Psoas muscle (tissue), 7 donors: ENCODE measurements at regions not wholly inside any gene's neighbourhood (a gene's known extent, or its start where the extent isn't known, plus 50 kb on each side); places are given as distances from the start of the nearest gene placed in this dataset.
"Not testable (repeated sequence)": the region's sequence is repeated elsewhere in the genome, so short reads cannot be mapped to it uniquely, and the experiment has no call there.

Experiments used
- ATAC-seq, 4 donors: fragments of 200-7000 bp; cut with Tn5 transposase; one replicate each; pipeline ENCODE4 v1.9.1; 2020; ENCODE audit warnings: moderate library complexity in 3 of 4, mild to moderate bottlenecking in 2 of 4
- DNase-seq, 2 donors: peaks; one replicate each; pipeline ENCODE4 v3.0.0-alpha.2; 2020
- H3K27ac ChIP-seq: fragments of 200-600 bp; one replicate; pipeline ENCODE4 v1.8.0; 2022
- H3K27me3 ChIP-seq, 3 donors: fragments of 200-600 bp in 1 of 3; one replicate each; pipeline versions ENCODE4 v1.6.1 to v1.8.0; 2013 to 2022; ENCODE audit warnings: low read length in 2 of 3, mild to moderate bottlenecking in 2 of 3, moderate library complexity in 1 of 3; ENCODE audit not compliant: insufficient read depth in 3 of 3
- H3K36me3 ChIP-seq, 2 donors: fragments of 200-600 bp in 1 of 2; one replicate each; pipeline versions ENCODE4 v1.6.1 to v1.8.0; 2013 to 2022; ENCODE audit warnings: low read depth in 1 of 2, mild to moderate bottlenecking in 1 of 2, moderate library complexity in 1 of 2; ENCODE audit not compliant: insufficient read depth in 1 of 2
- H3K4me1 ChIP-seq: fragments of 200-600 bp; one replicate; pipeline ENCODE4 v1.8.0; 2022
- H3K4me3 ChIP-seq: fragments of 200-600 bp; one replicate; pipeline ENCODE4 v1.8.0; 2022; ENCODE audit warnings: mild to moderate bottlenecking
- H3K9me3 ChIP-seq: fragments of 200-600 bp; one replicate; pipeline ENCODE4 v1.8.0; 2022
- WGBS, 3 donors: extraction: QIAGEN DNeasy Blood & Tissue Kit; methylation state at CpG; one replicate each; pipeline versions ENCODE4 v1.1.6 to v1.1.7; 2013; 5-methylcytosine and 5-hydroxymethylcytosine counted together
- intact Hi-C, 2 donors: fragments of 100-400 bp; cut with DNase I; formaldehyde crosslinking; loops; one replicate each; pipeline versions ENCODE4 v1.11.0 to v1.14.2; 2022
- TF ChIP-seq, protein P1 (sequence below): fragments of 200-600 bp; IDR thresholded peaks from one replicate; pipeline ENCODE4 v1.8.0; 2022; ENCODE audit warnings: antibody characterized with exemption
- donor health status: healthy with polysubstance abuse.
- donor health status: DM: no; HTN: no; CAD: no; lungs with moderate emphysema.
- donor health status: Bipolar disorder and iron deficiency.
- donor health status: healthy.
- donor health status: DM: yes; HTN: yes; CAD: no.
- donor health status: DM: no; HTN: no; CAD: no.
- donor health status: DM: yes; HTN: yes; CAD: no.

GRCh38 chr9:33722359-33722675, 73.0 kb upstream of the PRSS3 start:
- Histone ChIP-seq H3K4me3 (no peak overlapping the region), H3K27ac (no peak overlapping the region), H3K27me3 (no peaks in the 10 kb centered on the region), H3K9me3 (no peaks in the 10 kb centered on the region), H3K4me1 (peaks cover 4% of the 10 kb centered on the region), H3K36me3 (no peaks in the 10 kb centered on the region)
- TF ChIP-seq, protein P1, sequence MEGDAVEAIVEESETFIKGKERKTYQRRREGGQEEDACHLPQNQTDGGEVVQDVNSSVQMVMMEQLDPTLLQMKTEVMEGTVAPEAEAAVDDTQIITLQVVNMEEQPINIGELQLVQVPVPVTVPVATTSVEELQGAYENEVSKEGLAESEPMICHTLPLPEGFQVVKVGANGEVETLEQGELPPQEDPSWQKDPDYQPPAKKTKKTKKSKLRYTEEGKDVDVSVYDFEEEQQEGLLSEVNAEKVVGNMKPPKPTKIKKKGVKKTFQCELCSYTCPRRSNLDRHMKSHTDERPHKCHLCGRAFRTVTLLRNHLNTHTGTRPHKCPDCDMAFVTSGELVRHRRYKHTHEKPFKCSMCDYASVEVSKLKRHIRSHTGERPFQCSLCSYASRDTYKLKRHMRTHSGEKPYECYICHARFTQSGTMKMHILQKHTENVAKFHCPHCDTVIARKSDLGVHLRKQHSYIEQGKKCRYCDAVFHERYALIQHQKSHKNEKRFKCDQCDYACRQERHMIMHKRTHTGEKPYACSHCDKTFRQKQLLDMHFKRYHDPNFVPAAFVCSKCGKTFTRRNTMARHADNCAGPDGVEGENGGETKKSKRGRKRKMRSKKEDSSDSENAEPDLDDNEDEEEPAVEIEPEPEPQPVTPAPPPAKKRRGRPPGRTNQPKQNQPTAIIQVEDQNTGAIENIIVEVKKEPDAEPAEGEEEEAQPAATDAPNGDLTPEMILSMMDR: no peak
- 54 to 60% (median 54%) methylated on average over 5 of the region's 5 CpGs for WGBS, 3 donors
- DNase-seq: no peak
- ATAC-seq: peak in 1 of 4 donors; percentile 10
- intact Hi-C loops: loop anchor here (1.0 kb wide), 1 partner anchor 98 kb away; no protein-coding TSS in a partner anchor

DNA sequence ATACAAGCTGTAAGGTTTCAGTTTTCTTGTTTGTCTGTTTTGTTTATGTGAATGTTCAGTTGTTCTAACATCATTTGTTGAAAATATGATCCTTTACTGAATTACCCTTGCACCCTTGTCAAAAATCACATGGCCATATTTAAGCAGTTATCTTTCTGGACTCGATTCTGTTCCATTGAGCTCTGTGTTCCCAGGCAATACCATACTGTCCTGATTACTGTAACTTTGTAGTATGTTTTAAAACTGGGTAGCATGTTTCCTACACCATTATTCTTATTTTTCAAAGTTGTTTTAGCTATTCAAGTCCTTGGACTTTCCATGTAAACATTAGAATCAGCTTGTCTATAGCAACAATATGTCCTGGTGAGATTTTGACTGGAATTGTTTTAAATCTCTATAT, 66.7 kb upstream of the PRSS3 start:
- H3K4me1 ChIP-seq: no peaks in the 10 kb centered on the region
- TF ChIP-seq, protein P1: no peak
- whole genome bisulfite sequencing, 3 donors: 75 to 86% (median 85%) methylated on average over 1 of the region's 1 CpG
- H3K27ac ChIP-seq: no peak overlapping the region
- ATAC-seq (no peak), DNase-seq (no peak)
- H3K9me3 ChIP-seq: peaks cover 4% of the 10 kb centered on the region
- intact Hi-C loops: no loop called here
- no peaks in the 10 kb centered on the region for H3K36me3 ChIP-seq
- H3K27me3 ChIP-seq: no peaks in the 10 kb centered on the region
- H3K4me3 ChIP-seq: no peak overlapping the region

DNA sequence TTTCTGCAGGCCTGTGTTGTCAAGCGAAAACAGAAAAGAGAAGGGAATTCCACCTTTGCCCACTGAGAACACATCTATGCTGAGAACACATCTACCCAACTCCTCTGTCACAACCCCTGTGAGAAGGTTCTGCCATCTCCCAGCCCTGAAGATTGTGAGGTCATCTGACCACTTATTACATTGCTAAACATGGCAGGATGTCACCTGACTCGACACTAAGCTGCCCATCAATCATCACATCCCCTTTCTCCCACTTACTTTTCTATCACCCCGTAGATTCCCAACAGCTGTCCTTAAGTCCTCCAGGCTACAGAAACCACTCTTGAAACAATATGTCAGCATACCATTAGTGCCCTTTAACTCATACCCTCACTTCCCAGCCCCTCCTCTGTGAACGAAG, 64.2 kb upstream of the PRSS3 start:
- intact Hi-C loops: no loop called here
- 45 to 53% (median 49%) methylated on average over 4 of the region's 4 CpGs for WGBS, 3 donors
- no peak overlapping the region for H3K27ac ChIP-seq
- no peaks in the 10 kb centered on the region for H3K36me3 ChIP-seq
- TF ChIP-seq, protein P1: no peak
- no peaks in the 10 kb centered on the region for H3K4me1 ChIP-seq
- no peak for DNase-seq
- no peaks in the 10 kb centered on the region for H3K27me3 ChIP-seq
- ATAC-seq: peak in 2 of 4 donors; percentile 32 to 59
- peaks cover 4% of the 10 kb centered on the region for H3K9me3 ChIP-seq
- no peak overlapping the region for H3K4me3 ChIP-seq

DNA sequence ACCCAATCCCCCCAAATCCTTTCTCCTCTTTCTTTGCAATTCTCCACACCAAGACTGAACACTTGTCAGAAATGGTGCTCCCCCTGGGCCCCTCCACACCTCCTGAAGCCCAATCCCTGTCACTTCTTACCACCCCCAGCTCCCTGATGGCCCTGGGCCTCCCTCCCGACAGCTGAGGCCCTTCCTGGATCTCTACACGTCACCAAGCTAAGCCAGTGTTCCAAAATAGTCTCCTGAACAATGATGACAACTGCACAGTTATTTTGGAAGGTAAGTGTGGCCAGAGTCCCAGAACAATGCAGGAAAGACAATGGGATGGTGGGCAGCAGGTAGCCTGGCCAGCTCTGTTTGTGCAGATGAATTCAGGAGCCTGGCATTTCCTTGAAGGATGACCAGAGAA, 63.7 kb upstream of the PRSS3 start:
- H3K36me3 ChIP-seq: no peaks in the 10 kb centered on the region
- peaks cover 4% of the 10 kb centered on the region for H3K9me3 ChIP-seq
- no peak overlapping the region for H3K27ac ChIP-seq
- DNase-seq (no peak), ATAC-seq (peak in 3 of 4 donors; percentile 13 to 81 (median 77))
- 20 to 41% (median 22%) methylated on average over 2 of the region's 2 CpGs for WGBS, 3 donors
- no peaks in the 10 kb centered on the region for H3K4me1 ChIP-seq
- intact Hi-C loops: no loop called here
- no peak overlapping the region for H3K4me3 ChIP-seq
- no peaks in the 10 kb centered on the region for H3K27me3 ChIP-seq
- TF ChIP-seq, protein P1: no peak

GRCh38 chr9:33734247-33734940, 61.0 kb upstream of the PRSS3 start:
- H3K27me3 ChIP-seq, DNase-seq, H3K4me3 ChIP-seq, H3K27ac ChIP-seq, ATAC-seq, intact Hi-C loops, H3K36me3 ChIP-seq, H3K9me3 ChIP-seq, H3K4me1 ChIP-seq: not testable (repeated sequence)
- WGBS, 3 donors: 82 to 92% (median 83%) methylated on average over 4 to 5 of the region's 5 CpGs

GRCh38 chr9:33734941-33735835, 60.2 kb upstream of the PRSS3 start:
- H3K4me1 ChIP-seq, H3K27ac ChIP-seq, intact Hi-C loops, H3K36me3 ChIP-seq, DNase-seq, H3K27me3 ChIP-seq, ATAC-seq, H3K4me3 ChIP-seq, H3K9me3 ChIP-seq: not testable (repeated sequence)
- 81 to 85% (median 81%) methylated on average over 6 of the region's 6 CpGs for WGBS, 3 donors
